GM13976 (cell line): ENCODE measurements at regions not wholly inside any gene's neighbourhood (a gene's known extent, or its start where the extent isn't known, plus 50 kb on each side); places are given as distances from the start of the nearest gene placed in this dataset.

Experiments
- DNase-seq: peaks from one replicate; pipeline ENCODE4 v3.0.0; 2012; ENCODE audit warnings: low spot score
- CTCF ChIP-seq: IDR thresholded peaks from 2 replicates; pipeline ENCODE4 v1.5.1; 2012; ENCODE audit warnings: borderline replicate concordance, mild to moderate bottlenecking; ENCODE audit not compliant: insufficient read depth; ENCODE audit errors: extremely low read depth, missing control alignments, control extremely low read depth
- in situ Hi-C: fragments of 300-500 bp; cut with MboI; formaldehyde crosslinking; loops from one replicate; pipeline ENCODE4 v1.12.0; 2022; ENCODE audit warnings: low sequenced_read_pairs, mixed read lengths, inconsistent platforms; ENCODE audit not compliant: unreplicated experiment

- TF ChIP-seq CTCF = no peak
- in situ Hi-C loops = no loop called here
- DNase-seq = no peak
Measured at GRCh38 chr7:69032848-69033247, 565.4 kb upstream of the AUTS2 start.

- in situ Hi-C loops = no loop called here
- DNase-seq = no peak
- TF ChIP-seq CTCF = no peak
Measured at GRCh38 chr7:69035826-69036225, 562.4 kb upstream of the AUTS2 start.

GRCh38 chr7:69036301-69036700 is 562.0 kb upstream of the AUTS2 start:
- no peak for DNase-seq
- TF ChIP-seq CTCF = no peak
- in situ Hi-C loops = no loop called here

- no peak for DNase-seq
- TF ChIP-seq CTCF = no peak
- in situ Hi-C loops = no loop called here
Measured at GRCh38 chr7:69038915-69039314, 559.4 kb upstream of the AUTS2 start.

GRCh38 chr7:69042138-69042537 is 556.1 kb upstream of the AUTS2 start:
- DNase-seq = no peak
- no peak for TF ChIP-seq CTCF
- in situ Hi-C loops = no loop called here

GRCh38 chr7:69047151-69047754 is 551.0 kb upstream of the AUTS2 start:
- in situ Hi-C loops = no loop called here
- DNase-seq = no peak
- TF ChIP-seq CTCF = no peak
